HS-5 (cell line): ENCODE measurements at regions not wholly inside any gene's neighbourhood (a gene's known extent, or its start where the extent isn't known, plus 50 kb on each side); places are given as distances from the start of the nearest gene placed in this dataset.
A peak's percentile ranks its signal among the peaks of the same experiment; 100 is the strongest.

Experiments used
- DNase-seq: peaks from one replicate; pipeline ENCODE4 v3.0.0-alpha.2; 2012; ENCODE audit warnings: low read depth

GRCh38 chr1:69252696-69253095, 315.0 kb upstream of the LRRC7 start:
- no peak for DNase-seq

- DNase-seq, result no peak
Observed at GRCh38 chr1:69256036-69256435, 311.7 kb upstream of the LRRC7 start.

- DNase-seq, result no peak
Observed at GRCh38 chr1:69258842-69259241, 308.9 kb upstream of the LRRC7 start.

GRCh38 chr1:69263921-69264391, 303.8 kb upstream of the LRRC7 start:
- no peak for DNase-seq

- no peak for DNase-seq
Observed at GRCh38 chr1:69269491-69269890, 298.2 kb upstream of the LRRC7 start.

- no peak for DNase-seq
Observed at GRCh38 chr1:69271587-69272125, 296.1 kb upstream of the LRRC7 start.

GRCh38 chr1:69272684-69273083, 295.0 kb upstream of the LRRC7 start:
- DNase-seq, result no peak

- no peak for DNase-seq
Observed at GRCh38 chr1:69278923-69279322, 288.8 kb upstream of the LRRC7 start.

GRCh38 chr1:69283516-69283915, 284.2 kb upstream of the LRRC7 start:
- DNase-seq, result no peak

- DNase-seq, result no peak
Observed at GRCh38 chr1:69284508-69284907, 283.2 kb upstream of the LRRC7 start.

GRCh38 chr1:69288416-69288815, 279.3 kb upstream of the LRRC7 start:
- DNase-seq, result no peak

GRCh38 chr1:69290291-69290690, 277.4 kb upstream of the LRRC7 start:
- peak; percentile 22 for DNase-seq

GRCh38 chr1:69291541-69291940, 276.2 kb upstream of the LRRC7 start:
- no peak for DNase-seq

- DNase-seq, result no peak
Observed at GRCh38 chr1:69292833-69293232, 274.9 kb upstream of the LRRC7 start.

GRCh38 chr1:69294171-69294570, 273.6 kb upstream of the LRRC7 start:
- DNase-seq, result no peak

- DNase-seq, result no peak
Observed at GRCh38 chr1:69295265-69295664, 272.5 kb upstream of the LRRC7 start.

GRCh38 chr1:69305621-69306020, 262.1 kb upstream of the LRRC7 start:
- DNase-seq, result no peak

GRCh38 chr1:69312055-69312732, 255.5 kb upstream of the LRRC7 start:
- DNase-seq, result no peak

- DNase-seq, result no peak
Observed at GRCh38 chr1:69313118-69313517, 254.6 kb upstream of the LRRC7 start.

GRCh38 chr1:69315416-69315815, 252.3 kb upstream of the LRRC7 start:
- DNase-seq, result no peak

- no peak for DNase-seq
Observed at GRCh38 chr1:69315823-69316222, 251.9 kb upstream of the LRRC7 start.

GRCh38 chr1:69319287-69319686, 248.4 kb upstream of the LRRC7 start:
- DNase-seq, result no peak

GRCh38 chr1:69320757-69321211, 246.9 kb upstream of the LRRC7 start:
- DNase-seq, result no peak

- DNase-seq, result no peak
Observed at GRCh38 chr1:69321311-69321710, 246.4 kb upstream of the LRRC7 start.
